HCT116 (cell line): ENCODE measurements at regions not wholly inside any gene's neighbourhood (a gene's known extent, or its start where the extent isn't known, plus 50 kb on each side); places are given as distances from the start of the nearest gene placed in this dataset.

ENCODE experiments used
- ATAC-seq: fragments of 200-7000 bp; cut with Tn5 transposase; 2 replicates; pipeline ENCODE4 v1.9.1; 2020; ENCODE audit warnings: mild to moderate bottlenecking, moderate library complexity
- BruUV-seq: library from RNA; stranded (reverse); fragments of 400-500 nt; replicated peaks from 2 replicates; lab custom pipeline; 2021; lab: Mats Ljungman, UMichigan
- CTCF ChIA-PET: fragments of 300-600 bp; sonication (Branson Sonifier 250); formaldehyde crosslinking; loops from one replicate; lab custom pipeline; 2021; ENCODE audit warnings: antibody characterized with exemption; lab: Charles Lee
- POLR2A ChIA-PET: fragments of 300-600, 350-600 bp; sonication (Branson Sonifier 250); formaldehyde crosslinking; loops from one replicate; lab custom pipeline; 2021; ENCODE audit warnings: antibody characterized with exemption; lab: Charles Lee
- RAD21 ChIA-PET, 2 experiments: fragments of 300-600 bp; sonication (Branson Sonifier 250); formaldehyde crosslinking; loops; one replicate each; lab custom pipeline; 2023; ENCODE audit warnings: low total read pairs in 2 of 2; ENCODE audit not compliant: uncharacterized antibody in 2 of 2, unreplicated experiment in 2 of 2, low non-redundant PET in 1 of 2; lab: Charles Lee
- DNase-seq: peaks from one replicate; pipeline ENCODE4 v3.0.0-alpha.2; 2010; ENCODE audit warnings: low read depth, low spot score
- H2AFZ ChIP-seq: fragments of 200-600 bp; shearing (Covaris generic), sonication (generic); 2 replicates; pipeline ENCODE4 v1.6.1; 2017; ENCODE audit warnings: low read depth, mixed run types, mixed read lengths, antibody characterized with exemption, low read length; ENCODE audit not compliant: poor library complexity, severe bottlenecking
- H3K27ac ChIP-seq: 2 replicates; pipeline ENCODE4 v1.5.1; 2012; ENCODE audit warnings: low read depth, low read length
- H3K27me3 ChIP-seq: fragments of 200-600 bp; sonication (generic); 2 replicates; pipeline ENCODE4 v1.6.1; 2016; ENCODE audit warnings: mixed run types, low read length, mixed read lengths; ENCODE audit not compliant: insufficient read depth
- H3K36me3 ChIP-seq, 2 experiments: fragments of 200-500 bp in 1 of 2; fragments of 200-600 bp in 1 of 2; sonication (Bioruptor generic) in 1 of 2; sonication (generic) in 1 of 2; 2 replicates each; pipeline versions ENCODE4 v1.5.1 to v1.6.1; 2014 to 2016; ENCODE audit warnings: low read length in 2 of 2, inconsistent platforms in 1 of 2, mixed read lengths in 1 of 2, mixed run types in 1 of 2; ENCODE audit not compliant: insufficient read depth in 2 of 2, control insufficient read depth in 1 of 2
- H3K4me1 ChIP-seq, 2 experiments: fragments of 200-600 bp in 1 of 2; sonication (generic) in 1 of 2; 2 replicates each; pipeline versions ENCODE4 v1.5.1 to v1.6.1; 2012 to 2017; ENCODE audit warnings: low read length in 2 of 2, inconsistent platforms in 1 of 2, mild to moderate bottlenecking in 1 of 2, mixed read lengths in 1 of 2, mixed run types in 1 of 2, moderate library complexity in 1 of 2; ENCODE audit not compliant: insufficient read depth in 2 of 2, control insufficient read depth in 1 of 2
- H3K4me2 ChIP-seq: fragments of 200-600 bp; sonication (generic); 2 replicates; pipeline ENCODE4 v1.6.1; 2017; ENCODE audit warnings: mixed run types, low read length, mixed read lengths
- H3K4me3 ChIP-seq, 2 experiments: fragments of 200-600 bp in 1 of 2; sonication (generic) in 1 of 2; replicated peaks in 1 of 2; 2 replicates each; pipeline ENCODE4 v1.5.1; 2011 to 2016; ENCODE audit warnings: low read length in 2 of 2, control low read depth in 1 of 2, low read depth in 1 of 2, mild to moderate bottlenecking in 1 of 2, mixed read lengths in 1 of 2, mixed run types in 1 of 2
- H3K79me2 ChIP-seq: fragments of 200-600 bp; sonication (generic); 2 replicates; pipeline ENCODE4 v1.6.1; 2017; ENCODE audit warnings: mild to moderate bottlenecking, mixed run types, low read length, moderate library complexity, mixed read lengths; ENCODE audit not compliant: insufficient read depth
- H3K9ac ChIP-seq: fragments of 200-600 bp; sonication (generic); 2 replicates; pipeline ENCODE4 v1.6.1; 2016; ENCODE audit warnings: low read length, mixed read lengths
- H3K9me2 ChIP-seq: fragments of 200-600 bp; sonication (generic), shearing (Covaris generic); 2 replicates; pipeline ENCODE4 v1.6.1; 2017; ENCODE audit warnings: mixed run types, mild to moderate bottlenecking, moderate library complexity; ENCODE audit not compliant: insufficient read depth
- H3K9me3 ChIP-seq, 2 experiments: fragments of 200-500 bp in 1 of 2; fragments of 200-600 bp in 1 of 2; sonication (Bioruptor generic) in 1 of 2; sonication (generic) in 1 of 2; 2 replicates each; pipeline ENCODE4 v1.6.1; 2014 to 2017; ENCODE audit warnings: low read length in 2 of 2, mixed read lengths in 2 of 2, inconsistent platforms in 1 of 2, low read depth in 1 of 2, mild to moderate bottlenecking in 1 of 2, mixed run types in 1 of 2, moderate library complexity in 1 of 2; ENCODE audit not compliant: control insufficient read depth in 1 of 2, insufficient read depth in 1 of 2
- H4K20me1 ChIP-seq: fragments of 200-600 bp; sonication (generic), shearing (Covaris generic); 2 replicates; pipeline ENCODE4 v1.6.1; 2017; ENCODE audit warnings: mixed run types, mild to moderate bottlenecking, moderate library complexity; ENCODE audit not compliant: insufficient read depth
- CEBPB ChIP-seq: IDR thresholded peaks from 2 replicates; pipeline ENCODE4 v1.6.1; 2012; ENCODE audit warnings: low read depth
- CTCF ChIP-seq, 3 experiments: fragments of 200-600 bp in 1 of 3; sonication (generic) in 1 of 3; IDR thresholded peaks in 2 of 3; conservative IDR thresholded peaks in 1 of 3; 2 replicates each; pipeline ENCODE4 v1.5.1; 2012 to 2017; ENCODE audit warnings: low read depth in 2 of 3, low read length in 2 of 3, antibody characterized with exemption in 1 of 3, borderline replicate concordance in 1 of 3, control low read depth in 1 of 3, mild to moderate bottlenecking in 1 of 3, mixed read lengths in 1 of 3, mixed run types in 1 of 3, moderate library complexity in 1 of 3; ENCODE audit not compliant: insufficient read depth in 1 of 3
- EGR1 ChIP-seq: IDR thresholded peaks from 2 replicates; pipeline ENCODE4 v1.6.1; 2012; ENCODE audit warnings: low read depth
- ELF1 ChIP-seq: IDR thresholded peaks from 2 replicates; pipeline ENCODE4 v1.6.1; 2012; ENCODE audit warnings: low read depth, borderline replicate concordance
- EZH2 ChIP-seq: fragments of 200-600 bp; sonication (generic); IDR thresholded peaks from 2 replicates; pipeline ENCODE4 v1.6.1; 2017; ENCODE audit warnings: antibody characterized with exemption, mixed run types
- FOSL1 ChIP-seq: IDR thresholded peaks from 2 replicates; pipeline ENCODE4 v1.6.1; 2012; ENCODE audit warnings: low read depth
- JUND ChIP-seq: IDR thresholded peaks from 2 replicates; pipeline ENCODE4 v1.6.1; 2012
- MAX ChIP-seq: IDR thresholded peaks from 2 replicates; pipeline ENCODE4 v1.6.1; 2012
- POLR2A ChIP-seq: IDR thresholded peaks from 2 replicates; pipeline ENCODE4 v1.7.0; 2011; ENCODE audit warnings: borderline replicate concordance; ENCODE audit not compliant: insufficient read depth, insufficient read length; ENCODE audit errors: extremely low read depth
- POLR2AphosphoS5 ChIP-seq: IDR thresholded peaks from 2 replicates; pipeline ENCODE4 v1.6.1; 2011; ENCODE audit warnings: mild to moderate bottlenecking, low read depth, low read length, moderate library complexity
- RAD21 ChIP-seq: IDR thresholded peaks from 2 replicates; pipeline ENCODE4 v1.6.1; 2012; ENCODE audit warnings: low read depth, mild to moderate bottlenecking
- REST ChIP-seq: IDR thresholded peaks from 2 replicates; pipeline ENCODE4 v1.6.1; 2012; ENCODE audit warnings: low read depth
- SP1 ChIP-seq: IDR thresholded peaks from 2 replicates; pipeline ENCODE4 v1.6.1; 2012; ENCODE audit warnings: low read depth
- SRF ChIP-seq: IDR thresholded peaks from 2 replicates; pipeline ENCODE4 v1.6.1; 2012; ENCODE audit warnings: low read depth
- TCF7L2 ChIP-seq: IDR thresholded peaks from 2 replicates; pipeline ENCODE4 v1.7.0; 2011; ENCODE audit warnings: borderline replicate concordance, inconsistent platforms; ENCODE audit not compliant: insufficient read depth, insufficient read length; ENCODE audit errors: extremely low read depth
- YY1 ChIP-seq: IDR thresholded peaks from 2 replicates; pipeline ENCODE4 v1.6.1; 2011; ENCODE audit warnings: low read length, low read depth, moderate library complexity, mild to moderate bottlenecking; ENCODE audit not compliant: insufficient replicate concordance; ENCODE audit errors: extremely low read depth
- ZBTB33 ChIP-seq: IDR thresholded peaks from 2 replicates; pipeline ENCODE4 v1.6.1; 2011; ENCODE audit warnings: mild to moderate bottlenecking, low read length, moderate library complexity; ENCODE audit not compliant: insufficient replicate concordance; ENCODE audit errors: extremely low read depth
- ZFX ChIP-seq: fragments of 450-650 bp; IDR thresholded peaks from 2 replicates; pipeline ENCODE4 v1.6.1; 2017
- ZNF274 ChIP-seq: fragments of 200-500 bp; sonication (Bioruptor generic); IDR thresholded peaks from 2 replicates; pipeline ENCODE4 v1.6.1; 2014; ENCODE audit warnings: mild to moderate bottlenecking, low read depth, low read length, inconsistent platforms
- intact Hi-C: fragments of 100-400 bp; cut with micrococcal nuclease; formaldehyde crosslinking; loops from 2 replicates; pipeline ENCODE4 v1.10.0; 2022

GRCh38 chr6:53721766-53722165 lies 56.2 kb upstream of the KLHL31 start:
- no peaks in the 10 kb centered on the region for H3K9me2 ChIP-seq
- BruUV-seq = no TSS peak
- DNase-seq (no peak), ATAC-seq (no peak)
- H3K9ac ChIP-seq = no peak overlapping the region
- H3K79me2 ChIP-seq = no peaks in the 10 kb centered on the region
- H3K4me2 ChIP-seq = no peak overlapping the region
- H3K27me3 ChIP-seq = no peaks in the 10 kb centered on the region
- H4K20me1 ChIP-seq = no peaks in the 10 kb centered on the region
- no peak overlapping the region for H2AFZ ChIP-seq
- RAD21 ChIA-PET = no interaction called here
- no peak overlapping the region for H3K4me3 ChIP-seq
- no peaks in the 10 kb centered on the region for H3K9me3 ChIP-seq
- no peak overlapping the region for H3K27ac ChIP-seq
- intact Hi-C loops = no loop called here
- CTCF ChIA-PET = interaction anchor here (0.9 to 13.5 kb wide), 2 partner anchors 70 to 227 kb away, joined by 3 to 227 read pairs; no protein-coding TSS in a partner anchor
- H3K4me1 ChIP-seq = peaks cover 0 to 4% of the 10 kb centered on the region in 2 experiments; a peak in 1 of 4 replicates
- TF ChIP-seq YY1 (no peak), POLR2AphosphoS5 (no peak), ZFX (no peak), REST (no peak), TCF7L2 (no peak), SRF (no peak), EZH2 (no peak), RAD21 (no peak), SP1 (no peak), JUND (no peak), MAX (no peak), EGR1 (no peak), FOSL1 (no peak), POLR2A (no peak), ELF1 (no peak), ZNF274 (no peak), CTCF (IDR thresholded peaks at IDR 0.05 in 2 of 3, conservative IDR thresholded peaks at IDR 0.05 in 1 of 3; ENCODE audit: borderline replicate concordance in 1 of 3, insufficient read depth in 1 of 3, low read depth in 2 of 3, low read length in 2 of 3) (no peak), ZBTB33 (no peak), CEBPB (no peak)
- POLR2A ChIA-PET = interaction anchor here (1.1 kb wide), 1 partner anchor 13 kb away, joined by 3 read pairs; no protein-coding TSS in a partner anchor
- no peaks in the 10 kb centered on the region for H3K36me3 ChIP-seq
